Mesenchymal stem cell (in vitro differentiated cells and primary cell): ENCODE measurements at regions not wholly inside any gene's neighbourhood (a gene's known extent, or its start where the extent isn't known, plus 50 kb on each side); places are given as distances from the start of the nearest gene placed in this dataset.
"Not testable (repeated sequence)": the region's sequence is repeated elsewhere in the genome, so short reads cannot be mapped to it uniquely, and the experiment has no call there.

Source experiments
- DNase-seq: peaks from one replicate; pipeline ENCODE4 v3.0.0-alpha.2; 2013
- H2AFZ ChIP-seq: one replicate; pipeline ENCODE4 v1.6.1; 2013; ENCODE audit warnings: low read depth, mild to moderate bottlenecking, control low read depth, inconsistent platforms, low read length, moderate library complexity
- H2AK5ac ChIP-seq: 2 replicates; pipeline ENCODE4 v1.6.1; 2013; ENCODE audit warnings: low read length, moderate library complexity, mild to moderate bottlenecking, inconsistent platforms; ENCODE audit not compliant: severe bottlenecking
- H2BK120ac ChIP-seq: one replicate; pipeline ENCODE4 v1.6.1; 2013; ENCODE audit warnings: low read depth, mild to moderate bottlenecking, inconsistent platforms, low read length, moderate library complexity
- H2BK12ac ChIP-seq, 2 experiments: one replicate each; pipeline ENCODE4 v1.6.1; 2013; ENCODE audit warnings: inconsistent platforms in 2 of 2, low read length in 2 of 2, mild to moderate bottlenecking in 2 of 2, moderate library complexity in 2 of 2, control low read depth in 1 of 2
- H2BK15ac ChIP-seq: one replicate; pipeline ENCODE4 v1.6.1; 2013; ENCODE audit warnings: mild to moderate bottlenecking, low read depth, inconsistent platforms; ENCODE audit not compliant: poor library complexity, severe bottlenecking
- H2BK5ac ChIP-seq: 2 replicates; pipeline ENCODE4 v1.6.1; 2013; ENCODE audit warnings: low read depth, mild to moderate bottlenecking, low read length, control low read depth, inconsistent platforms; ENCODE audit not compliant: poor library complexity, severe bottlenecking
- H3K14ac ChIP-seq, 2 experiments: one replicate each; pipeline ENCODE4 v1.6.1; 2013; ENCODE audit warnings: inconsistent platforms in 2 of 2, low read length in 2 of 2, control low read depth in 1 of 2, mild to moderate bottlenecking in 1 of 2, moderate library complexity in 1 of 2
- H3K18ac ChIP-seq, 2 experiments: one replicate each; pipeline ENCODE4 v1.6.1; 2013; ENCODE audit warnings: inconsistent platforms in 2 of 2, low read length in 2 of 2, control low read depth in 1 of 2, low read depth in 1 of 2, mild to moderate bottlenecking in 1 of 2
- H3K23ac ChIP-seq, 2 experiments: one replicate each; pipeline ENCODE4 v1.6.1; 2013; ENCODE audit warnings: inconsistent platforms in 2 of 2, low read length in 2 of 2, mild to moderate bottlenecking in 2 of 2, moderate library complexity in 2 of 2, control low read depth in 1 of 2
- H3K27ac ChIP-seq: 2 replicates; pipeline ENCODE4 v1.5.1; 2013; ENCODE audit warnings: mild to moderate bottlenecking, moderate library complexity, low read length, control low read depth, inconsistent platforms; ENCODE audit not compliant: poor library complexity, severe bottlenecking
- H3K27me3 ChIP-seq, 2 experiments: 2 replicates each; pipeline versions ENCODE4 v1.6.1 to v1.7.0; 2013; ENCODE audit warnings: low read length in 2 of 2, mild to moderate bottlenecking in 2 of 2, moderate library complexity in 2 of 2, control low read depth in 1 of 2, inconsistent platforms in 1 of 2; ENCODE audit not compliant: control insufficient read depth in 1 of 2, insufficient read depth in 1 of 2
- H3K36me3 ChIP-seq, 2 experiments: 2 replicates each; pipeline versions ENCODE4 v1.6.1 to v1.7.0; 2013; ENCODE audit warnings: low read length in 2 of 2, control low read depth in 1 of 2, inconsistent platforms in 1 of 2, low read depth in 1 of 2, mild to moderate bottlenecking in 1 of 2; ENCODE audit not compliant: insufficient read depth in 2 of 2, control insufficient read depth in 1 of 2
- H3K4ac ChIP-seq, 2 experiments: one replicate each; pipeline ENCODE4 v1.6.1; 2013; ENCODE audit warnings: inconsistent platforms in 2 of 2, low read length in 2 of 2, mild to moderate bottlenecking in 2 of 2, moderate library complexity in 2 of 2, control low read depth in 1 of 2, low read depth in 1 of 2
- H3K4me1 ChIP-seq: 2 replicates; pipeline ENCODE4 v1.6.1; 2013; ENCODE audit warnings: low read depth, low read length, control low read depth; ENCODE audit not compliant: control insufficient read depth, insufficient read depth
- H3K4me2 ChIP-seq: 2 replicates; pipeline ENCODE4 v1.6.1; 2013; ENCODE audit warnings: low read length, mild to moderate bottlenecking, inconsistent platforms; ENCODE audit not compliant: poor library complexity, severe bottlenecking
- H3K4me3 ChIP-seq, 2 experiments: 2 replicates each; pipeline versions ENCODE4 v1.5.1 to v1.7.0; 2013; ENCODE audit warnings: low read length in 2 of 2, mild to moderate bottlenecking in 2 of 2, control low read depth in 1 of 2, low read depth in 1 of 2; ENCODE audit not compliant: insufficient read depth in 1 of 2
- H3K79me1 ChIP-seq: replicated peaks from 2 replicates; pipeline ENCODE4 v1.6.1; 2013; ENCODE audit warnings: mild to moderate bottlenecking, control low read depth, low read length, inconsistent platforms; ENCODE audit not compliant: poor library complexity, severe bottlenecking
- H3K9ac ChIP-seq: 2 replicates; pipeline ENCODE4 v1.7.0; 2013; ENCODE audit warnings: mild to moderate bottlenecking, low read length, moderate library complexity
- H3K9me3 ChIP-seq: 2 replicates; pipeline ENCODE4 v1.7.0; 2013; ENCODE audit warnings: mild to moderate bottlenecking, low read length; ENCODE audit not compliant: control insufficient read depth
- H4K8ac ChIP-seq: one replicate; pipeline ENCODE4 v1.6.1; 2013; ENCODE audit warnings: inconsistent platforms, mild to moderate bottlenecking, low read length, moderate library complexity
- H4K91ac ChIP-seq: one replicate; pipeline ENCODE4 v1.6.1; 2013; ENCODE audit warnings: mild to moderate bottlenecking, low read length, inconsistent platforms
- WGBS: methylation state at CpG from one replicate; pipeline ENCODE4 v1.1.7; 2013; ENCODE audit warnings: mixed read lengths; 5-methylcytosine and 5-hydroxymethylcytosine counted together

DNA sequence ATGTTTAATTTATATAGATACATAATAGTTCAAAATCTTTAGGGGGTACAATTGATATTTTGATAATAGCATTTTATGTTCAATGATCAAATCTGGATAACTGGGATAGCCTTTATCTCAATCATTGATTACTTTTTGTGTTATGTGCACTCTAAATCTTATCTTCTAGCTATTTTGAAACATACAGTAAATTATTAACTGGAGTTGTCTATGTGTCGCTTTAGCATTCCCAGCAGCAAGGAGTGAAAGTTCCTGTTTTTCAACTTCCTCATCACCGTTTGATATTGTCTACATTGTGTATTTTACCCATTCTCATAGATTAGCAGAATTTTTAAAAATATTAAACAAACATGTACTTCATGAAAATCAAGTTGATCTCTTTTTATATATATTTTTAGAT lies 1207.4 kb downstream of the TMEM121 start:
- Histone ChIP-seq H4K91ac (no peak overlapping the region), H3K36me3 (no peaks in the 10 kb centered on the region), H3K4me2 (no peak overlapping the region), H3K79me1 (no peaks in the 10 kb centered on the region), H3K27ac (no peak overlapping the region), H4K8ac (no peak overlapping the region), H3K9me3 (no peaks in the 10 kb centered on the region), H3K4me1 (no peaks in the 10 kb centered on the region), H2AFZ (no peak overlapping the region), H3K4me3 (no peak overlapping the region), H2BK5ac (no peak overlapping the region), H3K23ac (no peak overlapping the region), H2BK15ac (no peak overlapping the region), H2AK5ac (no peak overlapping the region), H3K9ac (no peak overlapping the region), H2BK12ac (no peak overlapping the region), H2BK120ac (no peak overlapping the region), H3K4ac (no peak overlapping the region), H3K18ac (no peak overlapping the region), H3K14ac (no peak overlapping the region), H3K27me3 (no peaks in the 10 kb centered on the region)
- DNase-seq, result no peak
- no CpG with 5 or more reads among the region's 2 CpGs for WGBS

DNA sequence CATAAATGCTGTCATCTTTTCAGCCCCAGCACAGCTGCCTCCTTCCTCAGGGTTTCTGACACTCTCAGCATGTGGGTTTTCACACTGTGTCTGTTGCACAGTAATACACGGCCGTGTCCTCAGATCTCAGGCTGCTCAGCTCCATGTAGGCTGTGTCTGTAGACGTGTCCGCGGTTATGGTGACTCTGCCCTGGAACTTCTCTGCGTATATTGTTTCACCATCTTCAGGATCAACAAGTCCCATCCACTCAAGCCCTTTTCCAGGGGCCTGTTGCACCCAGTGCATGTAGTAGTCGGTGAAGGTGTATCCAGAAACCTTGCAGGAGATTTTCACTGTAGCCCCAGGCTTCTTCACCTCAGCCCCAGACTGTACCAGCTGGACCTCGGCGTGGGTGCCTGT lies 1210.6 kb downstream of the TMEM121 start:
- Histone ChIP-seq H2BK15ac (no peak overlapping the region), H3K18ac (no peak overlapping the region), H2AFZ (no peak overlapping the region), H2BK120ac (no peak overlapping the region), H3K14ac (no peak overlapping the region), H3K4me3 (no peak overlapping the region), H4K8ac (no peak overlapping the region), H2AK5ac (no peak overlapping the region), H3K4me2 (no peak overlapping the region), H2BK12ac (no peak overlapping the region), H3K9me3 (no peaks in the 10 kb centered on the region), H3K79me1 (no peaks in the 10 kb centered on the region), H3K4me1 (no peaks in the 10 kb centered on the region), H4K91ac (no peak overlapping the region), H3K27ac (no peak overlapping the region), H3K9ac (no peak overlapping the region), H2BK5ac (no peak overlapping the region), H3K27me3 (no peaks in the 10 kb centered on the region), H3K36me3 (no peaks in the 10 kb centered on the region), H3K23ac (no peak overlapping the region), H3K4ac (no peak overlapping the region)
- 50% methylated on average over 2 of the region's 9 CpGs for WGBS
- DNase-seq, result no peak

DNA sequence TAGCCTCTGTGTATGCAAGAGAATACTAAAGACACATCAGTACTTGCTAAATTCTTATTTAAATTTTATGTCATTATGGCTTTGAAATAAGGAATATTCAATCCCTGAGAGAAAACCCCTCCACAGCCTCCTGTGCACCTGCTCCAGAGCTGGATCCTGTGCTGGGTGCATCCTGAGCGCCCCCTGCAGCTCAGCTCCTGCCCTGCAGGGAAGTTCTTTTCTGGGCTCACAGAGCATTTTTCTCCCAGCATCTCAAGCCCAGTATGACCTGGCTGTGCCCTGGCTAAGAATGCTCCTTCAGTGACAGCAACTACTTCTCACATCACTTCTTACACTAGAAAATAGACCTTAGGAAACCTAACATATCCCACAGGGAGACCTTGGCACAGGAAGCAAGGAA lies 1211.7 kb downstream of the TMEM121 start:
- H3K27me3 ChIP-seq, result no peaks in the 10 kb centered on the region
- no peak overlapping the region for H3K18ac ChIP-seq
- H3K36me3 ChIP-seq, result no peaks in the 10 kb centered on the region
- no peak overlapping the region for H2BK12ac ChIP-seq
- H2BK120ac ChIP-seq, result no peak overlapping the region
- no peak overlapping the region for H3K4me2 ChIP-seq
- no peak overlapping the region for H3K4me3 ChIP-seq
- no peak overlapping the region for H2BK5ac ChIP-seq
- no peaks in the 10 kb centered on the region for H3K4me1 ChIP-seq
- H3K9ac ChIP-seq, result no peak overlapping the region
- WGBS, result 37% methylated on average over 1 of the region's 1 CpG
- H3K79me1 ChIP-seq, result no peaks in the 10 kb centered on the region
- no peak overlapping the region for H2BK15ac ChIP-seq
- no peak overlapping the region for H2AFZ ChIP-seq
- H3K27ac ChIP-seq, result no peak overlapping the region
- H4K8ac ChIP-seq, result no peak overlapping the region
- H4K91ac ChIP-seq, result no peak overlapping the region
- H3K14ac ChIP-seq, result no peak overlapping the region
- no peak for DNase-seq
- H3K4ac ChIP-seq, result no peak overlapping the region
- H3K23ac ChIP-seq, result no peak overlapping the region
- no peaks in the 10 kb centered on the region for H3K9me3 ChIP-seq
- H2AK5ac ChIP-seq, result no peak overlapping the region

DNA sequence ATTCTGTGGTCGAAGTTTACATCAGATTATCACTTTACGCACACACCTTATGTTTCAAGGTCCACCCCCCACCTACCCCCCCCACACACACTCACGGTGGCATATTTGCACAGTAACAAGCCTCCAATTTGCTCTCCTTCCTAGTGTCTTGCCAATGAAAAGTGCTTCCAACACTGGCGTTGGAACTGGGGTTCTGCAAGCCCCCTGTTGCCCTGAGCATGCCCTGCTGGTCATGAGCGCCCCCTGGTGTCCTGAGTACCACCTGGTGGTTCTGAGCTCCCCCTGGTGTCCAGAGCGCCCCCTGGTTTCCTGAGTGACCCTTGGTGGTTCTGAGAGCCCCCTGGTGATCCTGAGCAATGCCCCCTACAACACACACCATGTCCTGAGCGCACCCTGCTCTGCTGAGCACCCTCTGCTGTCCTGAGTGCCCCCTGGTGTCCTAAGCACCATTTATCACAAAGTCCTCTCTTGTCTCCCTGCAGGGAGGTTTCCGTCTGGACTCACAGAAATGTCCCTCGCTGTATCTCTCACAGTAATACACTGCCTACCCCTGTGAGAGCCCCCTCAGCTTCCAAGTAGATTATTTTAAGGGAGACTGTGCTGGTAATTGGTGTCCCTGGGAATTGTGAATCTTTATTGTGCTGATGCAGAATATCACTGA lies 1212.3 kb downstream of the TMEM121 start:
- not testable (repeated sequence) for H3K18ac ChIP-seq, H3K4me3 ChIP-seq, H3K36me3 ChIP-seq, DNase-seq, H3K79me1 ChIP-seq, H2AFZ ChIP-seq, H2AK5ac ChIP-seq, H2BK5ac ChIP-seq, H4K91ac ChIP-seq, H3K23ac ChIP-seq, H4K8ac ChIP-seq, H3K27me3 ChIP-seq, H3K4ac ChIP-seq, H2BK120ac ChIP-seq, H3K14ac ChIP-seq, H3K9ac ChIP-seq, H3K27ac ChIP-seq, H3K4me1 ChIP-seq, H3K9me3 ChIP-seq, H2BK15ac ChIP-seq, H3K4me2 ChIP-seq, H2BK12ac ChIP-seq
- 82% methylated on average over 3 of the region's 9 CpGs for WGBS
